Ectodermal cell (in vitro differentiated cells): ENCODE measurements at regions not wholly inside any gene's neighbourhood (a gene's known extent, or its start where the extent isn't known, plus 50 kb on each side); places are given as distances from the start of the nearest gene placed in this dataset.

Experiments
- H3K27ac ChIP-seq: 2 replicates; pipeline ENCODE4 v1.7.0; 2013; ENCODE audit warnings: mild to moderate bottlenecking, low read depth, low read length; ENCODE audit not compliant: insufficient read depth, poor library complexity, severe bottlenecking
- H3K27me3 ChIP-seq: 2 replicates; pipeline ENCODE4 v1.7.0; 2013; ENCODE audit warnings: mild to moderate bottlenecking, low read length; ENCODE audit not compliant: insufficient read depth, control insufficient read depth, poor library complexity, severe bottlenecking
- H3K36me3 ChIP-seq: one replicate; pipeline ENCODE4 v1.7.0; 2013; ENCODE audit warnings: low read length; ENCODE audit not compliant: control insufficient read depth, insufficient read depth
- H3K4me1 ChIP-seq: one replicate; pipeline ENCODE4 v1.7.0; 2013; ENCODE audit warnings: low read length; ENCODE audit not compliant: control insufficient read depth, insufficient read depth
- H3K4me3 ChIP-seq: 2 replicates; pipeline ENCODE4 v1.7.0; 2013; ENCODE audit warnings: low read depth, low read length, control low read depth; ENCODE audit not compliant: insufficient read depth
- H3K9me3 ChIP-seq: 2 replicates; pipeline ENCODE4 v1.7.0; 2013; ENCODE audit warnings: mild to moderate bottlenecking, low read length, moderate library complexity; ENCODE audit not compliant: control insufficient read depth
- WGBS, 2 experiments: methylation state at CpG; one replicate each; pipeline ENCODE4 v1.1.7; 2013; ENCODE audit warnings: missing lambda C conversion rate in 2 of 2; 5-methylcytosine and 5-hydroxymethylcytosine counted together

GRCh38 chr2:136378712-136379595, 261.0 kb upstream of the CXCR4 start:
- Histone ChIP-seq H3K4me1 (no peaks in the 10 kb centered on the region), H3K27ac (no peak overlapping the region), H3K4me3 (no peak overlapping the region), H3K9me3 (no peaks in the 10 kb centered on the region), H3K27me3 (no peaks in the 10 kb centered on the region), H3K36me3 (no peaks in the 10 kb centered on the region)
- WGBS, 2 experiments = 74 to 78% methylated on average over 4 of the region's 4 CpGs

DNA sequence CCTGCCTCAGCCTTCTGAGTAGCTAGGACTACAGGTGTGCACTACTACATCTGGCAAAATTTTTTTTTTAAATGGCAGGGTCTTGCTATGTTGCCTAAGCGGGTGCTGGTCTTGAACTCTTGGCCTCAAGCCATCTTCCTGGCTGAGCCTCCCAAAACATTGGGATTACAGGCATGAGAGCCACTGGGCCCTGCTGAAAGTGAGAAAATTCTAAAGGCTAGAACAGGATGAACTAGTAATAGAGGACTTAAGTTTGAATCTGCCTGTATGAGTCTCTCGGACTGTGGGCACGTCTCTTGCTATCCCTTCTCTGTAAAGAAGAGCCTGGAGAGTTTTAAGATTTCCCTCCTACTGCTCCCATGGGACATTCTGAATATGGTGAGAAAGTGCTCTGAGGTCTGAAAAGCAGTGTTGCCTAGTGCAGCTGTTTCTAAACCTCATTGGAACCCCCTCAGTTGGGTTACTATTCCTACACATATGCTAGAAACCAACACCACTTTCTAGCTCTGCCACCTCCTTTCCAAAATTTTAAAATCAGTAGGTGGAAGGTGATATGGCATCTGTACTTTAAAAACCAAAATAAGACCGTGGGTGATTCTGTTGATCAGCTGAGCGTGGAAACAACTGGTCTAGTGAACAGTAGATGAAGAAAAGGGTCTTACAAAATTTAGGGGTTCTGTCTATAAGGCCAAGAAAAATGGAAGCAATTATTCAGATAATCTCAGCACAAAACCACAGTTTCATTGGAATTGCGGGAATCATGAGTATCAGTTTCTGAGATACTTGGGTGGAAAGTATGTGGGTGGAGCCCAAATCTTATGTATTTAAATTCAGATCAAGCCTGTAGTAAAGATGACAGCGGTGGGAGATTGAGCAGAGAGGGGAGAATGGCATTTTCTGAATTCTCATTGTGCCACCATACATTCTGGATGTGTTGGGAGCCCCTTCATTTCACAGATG, 259.8 kb upstream of the CXCR4 start:
- 89 to 92% methylated on average over 7 of the region's 7 CpGs for WGBS, 2 experiments
- H3K9me3 ChIP-seq = no peaks in the 10 kb centered on the region

GRCh38 chr2:136376798-136377211, 258.9 kb upstream of the CXCR4 start:
- no peaks in the 10 kb centered on the region for H3K36me3 ChIP-seq
- no peaks in the 10 kb centered on the region for H3K27me3 ChIP-seq
- H3K9me3 ChIP-seq = no peaks in the 10 kb centered on the region
- no peaks in the 10 kb centered on the region for H3K4me1 ChIP-seq
- 73 to 76% methylated on average over 6 of the region's 6 CpGs for WGBS, 2 experiments
- no peak overlapping the region for H3K27ac ChIP-seq
- H3K4me3 ChIP-seq = no peak overlapping the region

More for the DNA sequence above, 259.8 kb upstream of the CXCR4 start:
- Histone ChIP-seq H3K4me1 (no peaks in the 10 kb centered on the region), H3K4me3 (no peak overlapping the region), H3K27ac (no peak overlapping the region), H3K36me3 (no peaks in the 10 kb centered on the region), H3K27me3 (no peaks in the 10 kb centered on the region)

- Histone ChIP-seq H3K27me3 (no peaks in the 10 kb centered on the region), H3K27ac (no peak overlapping the region), H3K4me1 (no peaks in the 10 kb centered on the region), H3K9me3 (no peaks in the 10 kb centered on the region), H3K4me3 (no peak overlapping the region), H3K36me3 (no peaks in the 10 kb centered on the region)
- 96 to 97% methylated on average over 6 of the region's 6 CpGs for WGBS, 2 experiments
Observed at GRCh38 chr2:136376211-136376610, 258.3 kb upstream of the CXCR4 start.

GRCh38 chr2:136375017-136375901, 257.3 kb upstream of the CXCR4 start:
- H3K4me1 ChIP-seq = no peaks in the 10 kb centered on the region
- H3K4me3 ChIP-seq = no peak overlapping the region
- H3K9me3 ChIP-seq = no peaks in the 10 kb centered on the region
- no peaks in the 10 kb centered on the region for H3K36me3 ChIP-seq
- no peaks in the 10 kb centered on the region for H3K27me3 ChIP-seq
- 93% methylated on average over 5 of the region's 5 CpGs for WGBS, 2 experiments
- no peak overlapping the region for H3K27ac ChIP-seq

GRCh38 chr2:136373841-136374240, 255.9 kb upstream of the CXCR4 start:
- H3K27me3 ChIP-seq = no peaks in the 10 kb centered on the region
- H3K27ac ChIP-seq = no peak overlapping the region
- H3K36me3 ChIP-seq = no peaks in the 10 kb centered on the region
- no peaks in the 10 kb centered on the region for H3K4me1 ChIP-seq
- no peak overlapping the region for H3K4me3 ChIP-seq
- H3K9me3 ChIP-seq = no peaks in the 10 kb centered on the region

GRCh38 chr2:136373029-136373428, 255.1 kb upstream of the CXCR4 start:
- Histone ChIP-seq H3K4me3 (no peak overlapping the region), H3K27ac (no peak overlapping the region), H3K27me3 (no peaks in the 10 kb centered on the region), H3K36me3 (no peaks in the 10 kb centered on the region), H3K4me1 (no peaks in the 10 kb centered on the region), H3K9me3 (no peaks in the 10 kb centered on the region)
- WGBS, 2 experiments = 77 to 100% methylated on average over 1 of the region's 1 CpG

DNA sequence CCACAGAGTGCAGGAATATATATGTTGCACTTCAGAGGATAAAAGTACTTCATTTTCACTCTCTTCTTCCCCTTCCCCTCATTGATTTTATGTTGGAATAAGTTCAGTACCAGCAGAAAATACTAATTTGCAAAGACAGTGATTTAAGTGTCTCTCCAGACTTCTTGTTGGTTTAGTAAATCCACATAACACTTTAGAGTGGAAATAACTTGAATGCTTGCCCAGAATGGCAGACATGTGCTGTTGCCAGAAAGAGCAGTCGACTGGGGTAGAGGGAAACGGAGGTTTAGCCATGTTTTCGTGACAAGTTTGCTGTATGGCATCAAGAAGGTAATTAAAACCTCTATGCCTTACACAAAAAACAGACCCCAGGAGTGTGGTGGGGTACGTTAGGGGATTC, 246.0 kb upstream of the CXCR4 start:
- Histone ChIP-seq H3K4me1 (no peaks in the 10 kb centered on the region), H3K9me3 (no peaks in the 10 kb centered on the region), H3K36me3 (no peaks in the 10 kb centered on the region), H3K4me3 (no peak overlapping the region), H3K27ac (no peak overlapping the region), H3K27me3 (no peaks in the 10 kb centered on the region)
- WGBS, 2 experiments = 90 to 91% methylated on average over 3 to 4 of the region's 4 CpGs

- Histone ChIP-seq H3K27ac (no peak overlapping the region), H3K4me3 (no peak overlapping the region), H3K36me3 (no peaks in the 10 kb centered on the region), H3K9me3 (no peaks in the 10 kb centered on the region), H3K4me1 (no peaks in the 10 kb centered on the region), H3K27me3 (no peaks in the 10 kb centered on the region)
- WGBS, 2 experiments = 91 to 95% methylated on average over 6 of the region's 6 CpGs
Observed at GRCh38 chr2:136363470-136363869, 245.5 kb upstream of the CXCR4 start.
